NCI-H69 (cell line): ENCODE measurements at regions not wholly inside any gene's neighbourhood (a gene's known extent, or its start where the extent isn't known, plus 50 kb on each side); places are given as distances from the start of the nearest gene placed in this dataset.
A peak's percentile ranks its signal among the peaks of the same experiment; 100 is the strongest.
"Not testable (repeated sequence)": the region's sequence is repeated elsewhere in the genome, so short reads cannot be mapped to it uniquely, and the experiment has no call there.

Source experiments
- DNase-seq: peaks from one replicate; lab custom pipeline; 2025; lab: John Stamatoyannopoulos, UW

GRCh38 chr12:74129702-74130101, 407.9 kb upstream of the ATXN7L3B start:
- DNase-seq = no peak

- DNase-seq = no peak
These were observed 393.2 kb upstream of the ATXN7L3B start for GRCh38 chr12:74144396-74144795.

- DNase-seq = no peak
These were observed 392.3 kb upstream of the ATXN7L3B start for GRCh38 chr12:74145328-74145727.

- DNase-seq = no peak
These were observed 388.8 kb upstream of the ATXN7L3B start for GRCh38 chr12:74148849-74149248.

- peak; percentile 1 for DNase-seq
These were observed 385.3 kb upstream of the ATXN7L3B start for GRCh38 chr12:74152370-74152769.

GRCh38 chr12:74166096-74166495, 371.5 kb upstream of the ATXN7L3B start:
- DNase-seq = no peak

- DNase-seq = no peak
These were observed 368.0 kb upstream of the ATXN7L3B start for GRCh38 chr12:74169607-74170006.

GRCh38 chr12:74170645-74171477, 366.8 kb upstream of the ATXN7L3B start:
- DNase-seq = no peak

GRCh38 chr12:74171478-74171909, 366.1 kb upstream of the ATXN7L3B start:
- DNase-seq = no peak

GRCh38 chr12:74174961-74175360, 362.7 kb upstream of the ATXN7L3B start:
- DNase-seq = not testable (repeated sequence)

GRCh38 chr12:74185360-74185759, 352.3 kb upstream of the ATXN7L3B start:
- DNase-seq = no peak

- no peak for DNase-seq
These were observed 344.4 kb upstream of the ATXN7L3B start for GRCh38 chr12:74193191-74193590.

GRCh38 chr12:74204236-74204635, 333.4 kb upstream of the ATXN7L3B start:
- no peak for DNase-seq

GRCh38 chr12:74227846-74228545, 309.6 kb upstream of the ATXN7L3B start:
- DNase-seq = no peak

GRCh38 chr12:74229671-74230070, 308.0 kb upstream of the ATXN7L3B start:
- no peak for DNase-seq

GRCh38 chr12:74235342-74235741, 302.3 kb upstream of the ATXN7L3B start:
- DNase-seq = no peak

- DNase-seq = no peak
These were observed 296.3 kb upstream of the ATXN7L3B start for GRCh38 chr12:74241341-74241740.

GRCh38 chr12:74242088-74242487, 295.5 kb upstream of the ATXN7L3B start:
- DNase-seq = no peak

GRCh38 chr12:74245458-74245857, 292.2 kb upstream of the ATXN7L3B start:
- no peak for DNase-seq

GRCh38 chr12:74250891-74251290, 286.7 kb upstream of the ATXN7L3B start:
- no peak for DNase-seq

- DNase-seq = not testable (repeated sequence)
These were observed 283.8 kb upstream of the ATXN7L3B start for GRCh38 chr12:74253826-74254225.

- no peak for DNase-seq
These were observed 282.9 kb upstream of the ATXN7L3B start for GRCh38 chr12:74254784-74255183.

GRCh38 chr12:74259199-74259598, 278.4 kb upstream of the ATXN7L3B start:
- DNase-seq = no peak
